SK-N-SH (cell line): ENCODE measurements at regions not wholly inside any gene's neighbourhood (a gene's known extent, or its start where the extent isn't known, plus 50 kb on each side); places are given as distances from the start of the nearest gene placed in this dataset.

Experiments
- EP300 ChIP-seq, 2 experiments: IDR thresholded peaks; 2 replicates each; pipeline versions ENCODE4 v1.4.0 to v1.6.1; 2012; ENCODE audit warnings: borderline replicate concordance in 1 of 2, low read depth in 1 of 2, low read length in 1 of 2
- EZH2phosphoT487 ChIP-seq: fragments of 200-600 bp; sonication (generic); IDR thresholded peaks from 2 replicates; pipeline ENCODE4 v1.6.1; 2017; ENCODE audit warnings: low read depth, mixed run types, mild to moderate bottlenecking, antibody characterized with exemption, moderate library complexity, borderline replicate concordance
- GATA2 ChIP-seq: sonication (generic); formaldehyde crosslinking; IDR thresholded peaks from 2 replicates; pipeline ENCODE4 v1.5.0; 2020; ENCODE audit warnings: mild to moderate bottlenecking, missing genetic modification reagents
- TEAD4 ChIP-seq: IDR thresholded peaks from 2 replicates; pipeline ENCODE4 v1.4.0; 2012; ENCODE audit warnings: mild to moderate bottlenecking, borderline replicate concordance; ENCODE audit not compliant: insufficient read depth
- TF ChIP-seq, protein P1 (sequence below): fragments of 200-600 bp; sonication (generic); IDR thresholded peaks from 2 replicates; pipeline ENCODE4 v1.6.1; 2017; ENCODE audit warnings: antibody characterized with exemption, mild to moderate bottlenecking, moderate library complexity

DNA sequence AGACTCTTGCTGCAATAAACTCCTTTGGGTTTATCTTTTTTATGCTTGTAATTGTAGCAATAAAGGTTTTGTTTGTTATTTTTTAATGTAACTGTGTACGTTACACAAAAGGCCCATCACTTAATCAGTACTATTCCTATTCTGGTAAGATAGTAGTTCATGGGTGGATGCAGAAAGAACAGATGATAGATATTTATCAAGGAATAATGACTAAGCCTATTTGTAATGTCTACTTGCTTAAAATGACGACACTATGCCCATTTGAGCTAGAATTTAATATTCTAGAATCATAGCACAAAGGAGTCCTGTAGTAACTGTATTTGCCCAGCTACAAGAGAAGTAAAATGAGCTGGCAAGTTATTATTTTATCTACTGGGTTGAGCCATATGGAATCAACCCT lies 235.4 kb upstream of the DYNLRB2 start:
- TF ChIP-seq, protein P1, sequence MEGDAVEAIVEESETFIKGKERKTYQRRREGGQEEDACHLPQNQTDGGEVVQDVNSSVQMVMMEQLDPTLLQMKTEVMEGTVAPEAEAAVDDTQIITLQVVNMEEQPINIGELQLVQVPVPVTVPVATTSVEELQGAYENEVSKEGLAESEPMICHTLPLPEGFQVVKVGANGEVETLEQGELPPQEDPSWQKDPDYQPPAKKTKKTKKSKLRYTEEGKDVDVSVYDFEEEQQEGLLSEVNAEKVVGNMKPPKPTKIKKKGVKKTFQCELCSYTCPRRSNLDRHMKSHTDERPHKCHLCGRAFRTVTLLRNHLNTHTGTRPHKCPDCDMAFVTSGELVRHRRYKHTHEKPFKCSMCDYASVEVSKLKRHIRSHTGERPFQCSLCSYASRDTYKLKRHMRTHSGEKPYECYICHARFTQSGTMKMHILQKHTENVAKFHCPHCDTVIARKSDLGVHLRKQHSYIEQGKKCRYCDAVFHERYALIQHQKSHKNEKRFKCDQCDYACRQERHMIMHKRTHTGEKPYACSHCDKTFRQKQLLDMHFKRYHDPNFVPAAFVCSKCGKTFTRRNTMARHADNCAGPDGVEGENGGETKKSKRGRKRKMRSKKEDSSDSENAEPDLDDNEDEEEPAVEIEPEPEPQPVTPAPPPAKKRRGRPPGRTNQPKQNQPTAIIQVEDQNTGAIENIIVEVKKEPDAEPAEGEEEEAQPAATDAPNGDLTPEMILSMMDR: no peak
- TF ChIP-seq EZH2phosphoT487 (no peak), GATA2 (CRISPR knock-in tag) (no peak), TEAD4 (no peak), EP300 (IDR thresholded peaks at IDR 0.05; ENCODE audit: borderline replicate concordance in 1 of 2, low read depth in 1 of 2, low read length in 1 of 2) (no peak)
